SW480 (cell line): ENCODE measurements at regions not wholly inside any gene's neighbourhood (a gene's known extent, or its start where the extent isn't known, plus 50 kb on each side); places are given as distances from the start of the nearest gene placed in this dataset.
"Not testable (repeated sequence)": the region's sequence is repeated elsewhere in the genome, so short reads cannot be mapped to it uniquely, and the experiment has no call there.

Experiments
- DNase-seq: peaks from one replicate; pipeline ENCODE4 v3.0.0-alpha.2; 2016; ENCODE audit warnings: low spot score

DNA sequence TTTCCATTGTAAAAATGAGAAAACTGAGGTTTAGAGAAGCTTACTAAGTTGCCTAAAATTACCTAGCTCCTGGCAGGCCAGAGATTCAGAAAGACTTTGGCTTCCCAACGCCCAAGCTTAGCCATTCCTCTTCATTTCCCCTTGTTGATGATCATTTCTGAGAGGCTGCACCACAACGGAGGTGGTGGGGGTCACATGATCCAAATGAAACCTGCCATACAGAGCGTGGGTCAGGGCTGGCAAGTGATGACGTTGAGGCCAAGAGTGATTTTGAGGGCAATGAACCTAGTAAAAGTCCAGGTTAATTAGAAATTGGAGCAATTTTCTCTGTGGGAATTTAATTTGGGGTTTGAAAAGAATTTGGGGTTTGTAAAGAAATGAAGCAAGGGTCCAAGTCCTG lies 109.9 kb downstream of the TMEM182 start:
- no peak for DNase-seq

DNA sequence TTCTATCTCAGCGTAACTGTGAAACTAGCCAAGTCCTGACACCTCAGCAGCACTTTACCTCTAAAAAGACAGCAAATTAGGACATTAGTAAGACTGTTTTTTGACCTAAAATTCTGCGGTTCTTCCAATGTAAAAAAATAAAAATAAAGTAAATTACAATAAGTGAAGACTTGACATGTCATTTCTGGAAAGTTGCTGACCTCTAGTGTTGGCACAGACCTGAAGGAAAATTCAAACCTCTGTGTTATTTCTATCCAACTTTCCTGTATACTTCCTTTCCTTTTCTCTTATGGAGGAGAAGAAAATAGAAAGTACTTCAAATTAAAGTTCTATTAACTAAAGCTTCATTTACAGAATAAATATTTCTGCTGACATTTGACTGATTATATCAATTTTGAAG lies 110.6 kb downstream of the TMEM182 start:
- DNase-seq: no peak

DNA sequence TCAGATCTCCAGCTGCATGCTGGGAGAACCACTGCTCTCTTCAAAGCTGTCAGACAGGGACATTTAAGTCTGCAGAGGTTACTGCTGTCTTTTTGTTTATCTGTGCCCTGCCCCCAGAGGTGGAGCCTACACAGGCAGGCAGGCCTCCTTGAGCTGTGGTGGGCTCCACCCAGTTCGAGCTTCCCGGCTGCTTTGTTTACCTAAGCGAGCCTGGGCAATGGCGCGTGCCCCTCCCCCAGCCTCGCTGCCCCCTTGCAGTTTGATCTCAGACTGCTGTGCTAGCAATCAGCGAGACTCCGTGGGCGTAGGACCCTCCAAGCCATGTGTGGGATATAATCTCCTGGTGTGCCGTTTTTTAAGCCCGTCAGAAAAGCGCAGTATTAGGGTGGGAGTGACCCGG lies 117.7 kb downstream of the TMEM182 start:
- not testable (repeated sequence) for DNase-seq

DNA sequence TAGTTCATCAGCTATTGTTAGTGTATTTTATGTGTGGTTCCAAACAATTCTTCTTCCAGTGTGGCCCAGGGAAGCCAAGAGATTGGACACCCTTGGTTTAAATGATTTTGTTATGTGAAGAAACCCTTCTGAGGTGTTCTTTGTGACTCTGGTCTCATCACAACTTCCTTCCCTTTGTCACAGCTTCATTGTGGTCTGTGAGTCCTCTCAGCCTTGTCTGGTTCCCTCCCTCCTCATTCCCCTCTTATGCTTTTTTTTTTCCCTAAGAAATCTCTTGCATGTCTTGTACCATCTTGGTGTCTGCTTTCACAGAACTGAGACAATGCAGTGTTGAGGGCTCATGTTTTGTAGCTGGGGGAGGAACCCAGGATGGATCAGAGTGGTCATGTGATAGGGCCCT lies 118.9 kb downstream of the TMEM182 start:
- no peak for DNase-seq

DNA sequence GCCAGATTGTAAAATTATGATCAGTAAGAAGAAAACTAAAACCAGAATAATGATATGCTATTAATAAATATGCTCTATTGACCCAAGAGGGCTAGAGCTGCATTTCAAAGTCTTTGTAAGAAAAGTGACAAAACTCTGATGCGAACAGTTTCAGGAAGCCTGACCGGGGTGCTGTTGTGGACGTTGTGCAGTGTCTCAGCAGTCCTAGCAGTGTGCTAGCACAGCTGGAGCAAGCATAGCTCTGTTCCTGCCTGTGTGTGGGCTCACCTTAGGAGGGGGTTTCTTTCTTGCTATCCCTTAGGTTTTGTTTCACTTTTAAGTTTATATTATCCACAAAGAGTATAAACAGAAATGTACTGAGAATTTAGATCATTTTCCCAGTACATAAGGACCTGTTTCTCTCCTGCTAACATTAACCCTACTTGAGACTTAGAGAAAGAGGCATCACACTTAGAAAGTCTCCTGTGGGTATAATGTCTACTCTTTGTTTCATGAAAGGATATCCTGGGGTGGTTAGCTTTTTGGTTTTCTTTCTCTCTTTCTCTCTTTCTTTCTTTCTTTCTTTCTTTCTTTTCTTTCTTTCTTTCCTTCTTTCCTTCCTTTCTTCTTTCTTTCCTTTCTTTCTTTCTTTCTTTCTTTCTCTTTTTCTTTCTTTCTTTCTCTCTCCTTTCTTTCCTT lies 124.5 kb downstream of the TMEM182 start:
- DNase-seq: no peak

DNA sequence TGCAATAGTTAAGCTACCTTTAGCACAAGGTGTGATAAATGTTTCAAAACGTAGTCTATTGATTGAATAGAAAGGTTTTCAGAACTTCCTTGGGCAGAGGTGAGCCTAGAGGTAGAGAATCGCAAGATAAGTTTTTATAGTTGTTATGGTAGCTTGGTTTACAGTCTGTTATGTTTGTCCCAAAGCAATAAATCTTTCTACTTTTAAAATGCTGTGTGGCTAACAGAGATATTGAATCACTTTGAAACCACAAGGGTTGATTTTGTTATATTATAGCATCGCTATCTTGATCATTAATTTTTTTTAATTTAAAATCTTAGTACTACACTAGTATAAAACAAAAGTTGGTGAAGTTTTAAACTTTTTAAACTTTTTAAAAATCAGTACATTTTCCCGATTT lies 126.7 kb downstream of the TMEM182 start:
- no peak for DNase-seq

DNA sequence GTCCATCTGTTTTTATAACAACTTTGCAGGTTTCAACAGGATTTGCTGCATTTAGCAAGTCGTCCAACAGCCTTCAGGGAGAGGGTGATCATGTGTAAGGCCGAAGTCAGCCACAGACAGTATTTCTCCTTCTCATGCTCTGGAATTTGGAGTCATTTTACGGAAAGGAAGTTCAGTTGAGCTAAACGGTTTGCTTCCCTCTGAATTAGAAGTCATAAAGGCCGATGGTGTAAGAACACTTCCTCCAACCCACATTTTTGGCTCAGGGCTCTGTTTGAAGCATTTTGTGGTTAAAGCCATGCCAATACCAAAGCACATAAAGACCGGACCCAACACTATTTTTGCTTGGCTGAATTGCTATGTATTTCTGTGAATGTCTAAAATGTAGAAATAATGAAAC lies 129.5 kb downstream of the TMEM182 start:
- no peak for DNase-seq

DNA sequence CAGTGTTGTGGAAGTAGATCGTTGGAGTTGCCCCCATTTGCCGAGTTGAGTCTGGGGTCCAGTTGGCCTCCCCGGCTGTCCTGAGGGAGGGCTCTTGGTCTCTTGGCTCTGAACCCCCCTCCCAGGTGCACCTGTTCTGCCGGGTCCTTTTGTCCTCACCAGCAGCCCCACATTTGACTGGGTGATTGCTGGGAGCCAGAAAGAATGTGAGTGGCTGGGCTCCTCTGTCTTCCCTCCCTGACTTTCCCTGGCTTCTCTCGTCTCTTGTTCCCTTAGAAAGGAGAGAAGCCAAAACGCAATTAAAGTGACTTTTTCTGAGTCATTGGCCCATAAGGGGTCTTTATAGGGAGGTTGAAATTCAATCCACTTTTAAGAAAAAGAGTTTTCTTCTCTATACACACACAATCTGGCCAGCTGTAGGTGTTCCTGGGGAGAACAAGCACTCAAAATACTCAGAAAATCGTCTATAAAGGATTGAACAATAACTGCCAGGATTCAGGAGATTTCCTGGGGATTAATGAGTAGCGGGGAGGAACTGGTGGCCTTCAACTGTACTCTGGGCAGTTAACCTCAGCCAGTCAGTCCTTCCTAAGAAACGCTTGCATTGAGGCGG lies 131.0 kb downstream of the TMEM182 start:
- DNase-seq: no peak

DNA sequence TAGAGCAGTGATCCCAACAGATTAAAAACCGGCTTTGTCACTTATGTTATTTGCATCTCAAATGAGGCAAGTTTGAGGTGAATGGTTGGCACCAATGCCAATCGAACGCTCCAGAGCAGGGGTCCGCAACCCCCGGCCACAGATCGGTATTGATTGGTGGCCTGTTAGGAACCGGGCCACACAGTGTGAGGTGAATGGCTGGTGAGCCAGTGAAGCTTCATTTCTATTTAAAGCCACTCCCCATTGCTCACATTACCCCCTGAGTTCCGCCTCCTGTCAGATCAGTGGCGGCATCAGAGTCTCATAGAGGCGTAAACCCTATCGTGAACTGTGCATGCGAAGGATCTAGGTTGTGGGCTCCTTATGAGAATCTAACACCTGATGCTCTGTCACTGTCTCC lies 132.0 kb downstream of the TMEM182 start:
- no peak for DNase-seq

DNA sequence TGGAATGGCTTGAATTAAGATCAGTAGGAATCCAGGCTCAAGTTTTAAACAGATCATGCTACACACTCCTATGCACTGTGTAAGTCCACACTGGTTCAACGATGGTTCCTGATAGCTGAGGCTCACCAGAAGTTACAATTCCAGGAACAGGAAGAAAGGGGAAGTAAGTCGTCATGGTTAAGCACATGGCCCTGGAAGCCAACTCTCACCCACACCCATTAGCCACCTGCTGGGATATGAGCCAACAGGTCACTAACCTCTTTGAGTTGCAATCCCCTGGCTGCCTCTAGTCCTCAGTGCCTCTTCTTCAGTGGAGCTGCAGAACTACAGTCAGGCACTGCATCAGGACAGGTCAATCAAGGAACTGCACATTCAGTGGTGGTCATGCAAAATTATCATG lies 133.5 kb downstream of the TMEM182 start:
- no peak for DNase-seq

DNA sequence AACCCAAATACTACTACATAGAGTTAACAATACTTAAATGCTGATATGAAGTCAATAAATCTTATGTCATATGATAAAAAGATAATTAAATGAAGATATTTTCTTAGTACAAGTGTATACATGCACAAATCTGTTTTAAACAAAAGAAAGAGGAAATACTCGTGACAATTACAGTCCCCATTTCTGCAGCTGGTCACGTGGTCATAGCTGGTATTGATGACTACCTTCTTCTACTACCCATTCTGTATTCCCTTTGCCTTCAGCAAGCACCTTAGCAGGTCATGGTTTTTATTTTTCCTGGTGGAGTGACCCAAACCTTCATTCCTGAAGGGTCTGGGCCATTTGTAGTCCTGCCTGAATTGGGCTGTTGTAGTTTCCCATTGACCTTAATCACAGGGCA lies 147.4 kb downstream of the TMEM182 start:
- not testable (repeated sequence) for DNase-seq

DNA sequence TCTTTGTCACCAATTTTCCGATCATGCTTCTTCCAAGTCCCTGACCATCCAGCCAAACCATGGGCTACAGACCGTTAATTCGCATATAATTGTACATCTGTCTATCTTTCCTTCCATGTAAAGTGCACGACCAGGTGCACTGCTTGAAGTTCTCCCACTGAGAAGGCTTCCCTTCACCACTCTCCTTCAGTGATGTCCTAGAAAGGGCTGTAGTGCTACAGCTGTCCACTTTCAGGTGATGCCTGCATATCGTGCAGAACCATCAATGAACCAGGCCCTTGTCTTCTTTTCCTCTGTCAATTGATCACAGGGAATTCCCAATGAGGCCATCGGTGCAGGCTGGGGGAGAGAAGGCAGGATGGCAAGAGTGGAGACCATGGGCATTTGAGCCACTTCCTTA lies 148.9 kb downstream of the TMEM182 start:
- DNase-seq: no peak

DNA sequence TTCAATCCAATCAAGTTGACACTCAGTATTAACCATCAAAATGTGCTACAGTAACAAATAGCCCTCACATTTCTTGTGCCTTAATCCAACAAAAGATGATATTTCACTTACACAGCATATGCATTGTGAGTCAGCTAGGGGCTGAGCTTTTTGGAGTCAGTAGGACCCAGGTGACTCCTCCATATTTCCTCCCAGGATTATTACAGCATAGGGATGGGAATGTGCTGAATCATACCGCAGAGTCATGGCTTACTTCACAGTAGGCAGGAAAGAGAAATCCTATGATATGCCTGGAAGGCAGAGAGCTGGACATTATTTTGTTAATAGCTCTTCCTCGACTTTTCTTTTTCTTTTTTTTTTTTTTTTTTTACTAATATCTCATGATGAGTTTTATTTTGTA lies 153.3 kb downstream of the TMEM182 start:
- DNase-seq: peak; percentile 11

DNA sequence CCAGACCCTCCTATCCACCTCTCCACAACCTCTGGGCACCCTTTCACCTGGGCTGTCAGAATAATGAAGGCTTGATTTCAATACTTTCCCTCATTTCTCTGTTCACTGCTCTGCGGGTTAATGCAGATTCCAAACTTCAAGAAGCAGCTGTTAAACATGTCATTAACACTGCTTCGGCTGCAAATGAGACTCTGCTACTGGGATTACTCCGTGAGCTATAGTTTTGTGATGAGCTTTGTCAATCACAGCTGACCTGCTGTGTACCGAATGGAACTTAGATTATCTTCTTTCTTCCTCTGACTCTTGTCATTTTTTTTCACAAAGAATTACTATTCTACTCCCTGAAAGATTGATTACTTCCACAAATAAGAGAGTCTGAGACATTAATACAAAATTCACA lies 160.5 kb downstream of the TMEM182 start:
- DNase-seq: no peak

DNA sequence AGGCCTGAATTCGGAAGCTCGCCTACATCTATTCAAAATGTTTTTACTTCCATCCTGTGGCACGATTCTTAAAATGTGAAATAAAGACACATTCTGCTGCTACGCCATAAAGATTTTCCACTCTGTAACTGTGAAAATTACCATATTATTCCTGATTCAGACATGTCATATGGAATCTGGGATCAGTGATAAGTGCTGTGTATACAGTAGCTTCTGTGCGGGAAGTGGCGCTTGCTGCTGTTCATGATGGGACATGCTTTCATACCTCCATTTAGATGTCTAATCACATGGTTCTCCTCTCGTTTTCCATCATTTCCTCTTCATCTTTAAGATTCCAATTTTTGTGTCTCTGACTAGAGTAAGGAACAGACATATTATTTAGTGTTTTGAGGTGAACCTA lies 163.2 kb downstream of the TMEM182 start:
- no peak for DNase-seq

DNA sequence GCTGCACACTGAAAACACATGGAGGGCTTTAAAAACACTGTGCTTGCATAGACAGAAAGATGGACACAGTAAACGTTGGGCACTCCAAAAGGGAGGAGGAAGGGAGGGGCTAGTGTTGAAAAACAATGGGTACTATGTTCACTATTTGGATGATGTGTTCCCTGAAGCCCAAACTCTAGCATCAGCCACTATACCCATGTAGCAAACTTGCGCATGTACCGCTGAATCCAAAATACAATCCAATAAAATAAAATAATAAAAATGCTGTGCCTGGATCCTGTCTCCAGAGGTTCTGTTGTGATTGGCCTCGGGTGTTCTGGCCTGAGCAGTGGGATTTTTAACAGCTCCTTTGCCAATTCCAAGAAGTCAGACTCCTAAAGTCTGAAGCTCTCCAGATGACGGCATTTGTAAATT lies 166.0 kb downstream of the TMEM182 start:
- DNase-seq: no peak

DNA sequence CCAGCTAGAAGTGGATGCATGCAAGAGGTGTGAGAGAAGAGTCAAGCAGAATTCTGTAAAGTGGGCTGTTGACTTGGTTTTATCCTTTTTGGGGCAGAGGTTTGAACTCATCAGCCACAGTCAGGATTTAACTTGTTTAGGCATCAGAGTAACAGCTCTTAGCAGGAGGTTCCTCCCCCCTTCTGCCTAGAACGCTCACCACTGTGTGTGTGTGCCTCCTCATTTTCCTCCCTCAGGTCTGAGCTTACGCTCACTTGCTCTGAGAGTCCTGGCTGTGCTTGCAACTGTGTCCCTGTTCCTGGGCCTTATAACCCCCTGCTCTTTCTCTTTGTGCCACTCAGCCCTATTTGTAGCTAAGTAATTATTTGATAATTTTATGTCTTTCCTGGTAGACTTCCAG lies 167.9 kb downstream of the TMEM182 start:
- DNase-seq: no peak

DNA sequence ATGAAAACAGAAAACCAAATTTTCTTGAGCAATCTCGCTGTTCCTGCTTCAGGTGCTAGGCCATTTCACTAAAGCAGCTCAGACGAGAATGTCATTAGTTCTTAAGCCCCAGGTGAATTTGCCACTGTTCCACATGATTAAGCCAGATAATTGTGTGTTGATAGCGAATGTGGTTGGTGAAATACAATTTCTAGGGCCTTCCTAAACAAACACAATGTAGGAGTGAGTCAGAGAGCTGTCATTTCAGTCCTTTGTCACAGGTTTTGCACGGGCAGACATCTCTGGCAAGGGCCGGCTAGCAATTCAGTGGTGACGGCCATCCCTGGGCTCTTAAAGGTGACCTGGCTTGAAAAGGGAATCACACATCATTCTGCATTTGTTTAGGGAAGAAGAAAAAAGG lies 170.7 kb downstream of the TMEM182 start:
- peak; percentile 52 for DNase-seq

DNA sequence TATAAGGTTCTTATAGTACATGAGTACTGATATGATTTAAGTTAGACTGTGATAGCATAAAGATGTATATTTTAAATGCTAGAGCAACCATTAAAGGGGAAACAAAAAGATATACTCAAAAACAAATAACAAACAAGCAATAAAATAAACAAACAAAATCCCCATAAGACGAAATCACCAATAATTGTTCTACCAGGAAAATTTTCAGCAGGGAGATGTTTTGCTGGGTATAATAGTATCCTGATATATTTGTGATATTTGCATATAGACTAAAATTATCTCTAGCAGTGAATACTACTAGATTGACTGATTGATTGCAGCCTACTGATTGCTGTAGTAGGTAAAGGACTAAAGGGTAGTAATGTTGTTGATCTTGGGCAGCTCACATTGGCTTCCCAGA lies 177.4 kb downstream of the TMEM182 start:
- no peak for DNase-seq

DNA sequence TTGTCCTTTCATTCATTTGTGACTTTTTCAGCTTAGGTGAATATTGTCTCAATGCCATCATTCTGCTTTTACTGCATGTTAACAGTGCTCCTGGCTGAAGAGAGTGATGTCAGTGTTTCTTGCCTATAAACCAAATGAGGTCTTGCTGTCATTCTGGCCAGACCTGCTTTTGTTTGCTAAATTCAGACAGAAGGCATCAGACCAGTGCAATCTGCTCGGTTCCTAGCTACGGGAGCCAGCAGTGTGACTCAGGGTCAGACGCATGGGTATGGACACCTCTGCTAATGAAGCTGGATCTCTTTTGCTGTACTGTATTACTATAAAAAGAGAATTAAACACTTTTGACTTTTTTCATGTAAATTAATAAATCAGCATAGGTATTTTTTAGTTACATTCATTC lies 178.9 kb downstream of the TMEM182 start:
- DNase-seq: no peak

DNA sequence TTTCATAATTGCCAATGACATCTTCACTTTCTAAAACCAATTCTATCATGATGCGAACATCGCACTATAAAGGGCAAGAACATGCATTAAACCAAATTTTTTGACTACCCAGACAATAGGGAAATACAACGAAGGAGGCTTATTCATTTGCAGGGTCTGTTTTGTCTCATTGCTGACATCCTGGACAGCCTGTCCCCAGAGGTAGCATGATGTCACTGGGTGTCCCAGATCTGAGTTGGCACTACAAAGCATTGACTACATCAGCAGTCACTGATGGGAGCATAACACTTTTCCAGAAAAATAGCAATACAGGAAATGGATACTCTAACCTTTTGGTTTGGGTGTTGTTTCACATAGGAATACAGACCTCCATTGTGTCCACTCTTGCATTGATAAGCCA lies 180.3 kb downstream of the TMEM182 start:
- DNase-seq: no peak

DNA sequence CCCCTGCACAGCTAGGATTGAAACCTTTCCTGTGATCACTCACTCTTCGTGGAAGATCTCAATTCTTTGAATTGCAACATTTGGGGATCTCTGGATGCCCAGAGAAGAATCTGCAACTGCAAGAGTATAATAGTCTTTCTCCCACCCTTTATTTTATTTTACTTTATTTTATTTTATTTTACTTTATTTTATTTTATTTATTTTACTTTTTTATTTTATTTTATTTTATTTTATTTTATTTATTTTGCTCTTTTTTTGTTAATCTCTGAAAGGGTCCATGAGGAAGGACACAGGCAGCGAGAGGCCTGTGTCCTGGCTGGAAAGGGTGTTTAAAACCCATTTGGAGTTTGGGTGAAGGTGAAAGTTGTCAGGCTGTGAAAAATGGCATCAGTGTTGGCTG lies 181.4 kb downstream of the TMEM182 start:
- DNase-seq: no peak

DNA sequence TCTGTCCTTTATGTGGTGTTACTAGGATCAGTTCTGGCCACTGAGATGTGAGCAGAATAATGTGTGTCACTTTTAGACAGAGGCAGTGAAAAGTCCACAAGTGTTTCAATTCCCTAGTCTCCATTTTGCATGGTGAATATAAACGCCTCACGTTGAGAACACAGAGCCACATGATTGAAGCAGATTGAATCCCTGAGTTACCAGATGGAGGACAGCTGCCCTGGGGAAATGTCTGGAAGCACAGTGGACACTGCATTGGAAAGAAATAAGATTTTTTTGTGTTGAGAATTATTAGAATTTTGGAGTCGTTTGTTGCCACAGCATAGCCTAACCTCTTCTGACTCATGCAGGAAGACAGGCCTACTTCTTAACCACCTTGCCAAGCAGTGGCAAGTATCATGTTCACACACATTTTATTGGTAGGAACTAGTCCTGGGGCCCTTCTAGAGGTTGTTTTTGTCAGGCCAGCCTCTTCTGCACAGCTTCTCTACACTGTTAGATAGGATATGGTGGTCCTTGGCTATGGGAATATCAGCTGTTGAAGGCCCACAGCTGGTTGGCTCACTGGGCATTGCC lies 188.6 kb downstream of the TMEM182 start:
- no peak for DNase-seq

DNA sequence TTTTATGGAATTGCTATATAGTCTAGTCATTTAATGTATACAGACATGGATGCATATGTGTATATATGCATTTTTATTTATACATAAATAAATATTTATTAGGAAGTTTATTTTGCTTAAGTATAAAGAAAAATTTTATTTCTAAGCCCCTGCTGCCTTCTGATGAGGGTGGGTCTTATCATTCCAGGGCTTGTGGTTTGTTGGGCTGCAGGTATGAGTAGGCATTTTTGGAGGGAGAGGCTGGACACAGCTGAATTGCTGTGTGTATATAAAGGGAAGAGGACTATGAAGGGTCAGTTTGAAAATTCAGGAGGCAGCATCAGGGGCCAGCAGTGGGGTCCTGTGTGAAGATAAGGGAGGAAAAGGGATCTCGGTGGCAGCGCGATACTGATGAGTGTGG lies 189.4 kb downstream of the TMEM182 start:
- no peak for DNase-seq
